Esophagus squamous epithelium (tissue), 4 donors: ENCODE measurements at regions not wholly inside any gene's neighbourhood (a gene's known extent, or its start where the extent isn't known, plus 50 kb on each side); places are given as distances from the start of the nearest gene placed in this dataset.

Experiments
- CTCF ChIP-seq, 6 experiments: fragments of 450-650 bp in 4 of 6; fragments of 200-600 bp in 2 of 6; sonication (generic) in 2 of 6; IDR thresholded peaks; one replicate each; pipeline ENCODE4 v1.5.1; 2016 to 2019; ENCODE audit warnings: antibody characterized with exemption in 6 of 6, mild to moderate bottlenecking in 4 of 6, moderate library complexity in 4 of 6
- POLR2A ChIP-seq, 4 donors: fragments of 450-650 bp; IDR thresholded peaks; one replicate each; pipeline ENCODE4 v1.6.1; 2017; ENCODE audit warnings: antibody characterized with exemption in 4 of 4, mild to moderate bottlenecking in 4 of 4, moderate library complexity in 3 of 4

DNA sequence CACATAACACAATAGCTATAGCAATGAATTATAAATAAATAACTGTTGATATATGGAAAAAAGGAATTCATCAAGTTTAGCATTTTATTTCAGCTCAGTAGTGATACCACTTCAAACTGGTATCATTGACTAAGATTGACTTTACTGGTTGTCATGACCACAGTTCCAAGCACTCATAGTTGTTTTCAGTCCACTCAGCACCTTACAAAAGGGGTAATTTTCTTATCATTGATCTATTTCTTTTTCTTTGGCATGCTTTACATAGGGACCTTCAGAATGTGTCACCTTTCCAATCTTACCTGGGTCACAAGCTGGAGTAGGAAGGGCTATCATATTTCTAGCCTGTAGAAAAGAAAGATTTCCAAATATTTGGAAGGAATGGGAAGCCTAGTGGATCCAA lies 275.5 kb upstream of the TMEM229A start:
- no peak for TF ChIP-seq CTCF (IDR thresholded peaks at IDR 0.05)
- no peak for TF ChIP-seq POLR2A (IDR thresholded peaks at IDR 0.05)
